ENCODE measurements at regions not wholly inside any gene's neighbourhood (a gene's known extent, or its start where the extent isn't known, plus 50 kb on each side); places are given as distances from the start of the nearest gene placed in this dataset.

DNA sequence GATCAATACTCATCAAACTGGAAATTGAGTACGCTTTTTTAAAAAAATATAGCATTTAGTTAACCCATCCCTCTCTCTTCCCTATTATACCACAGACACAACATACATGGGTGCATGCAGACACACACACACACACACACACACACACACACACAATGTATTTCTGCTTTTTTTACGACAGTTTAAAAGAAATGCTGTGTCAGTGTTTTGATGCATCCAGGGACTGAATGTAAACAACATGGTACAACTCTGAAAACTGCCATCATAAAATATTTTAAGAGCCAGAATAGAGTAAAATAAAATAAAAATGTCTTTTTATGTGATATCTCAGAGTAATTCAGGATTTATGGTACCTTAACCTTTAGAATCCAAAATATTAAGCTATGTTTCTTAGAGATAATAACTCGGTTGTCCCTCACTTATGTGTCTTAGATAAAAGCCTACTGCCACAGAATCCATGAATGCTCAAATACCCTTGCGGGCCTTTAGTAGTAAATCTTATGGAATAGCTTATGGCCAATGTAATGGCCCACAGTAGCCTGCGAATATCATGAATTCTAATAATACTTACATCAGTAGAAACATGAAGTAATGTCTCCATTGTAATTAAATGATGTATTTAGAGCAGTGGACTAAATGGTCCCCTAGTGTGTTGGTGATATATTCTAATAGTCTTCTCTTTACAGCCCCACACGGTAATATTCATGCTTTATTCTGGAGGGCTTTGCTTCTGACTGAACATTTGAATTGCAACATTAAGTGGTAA is 251.6 kb upstream of the FIGN start:
- no peak for TF ChIP-seq POLR2A (IDR thresholded peaks at IDR 0.05)
- TF ChIP-seq, protein P1, sequence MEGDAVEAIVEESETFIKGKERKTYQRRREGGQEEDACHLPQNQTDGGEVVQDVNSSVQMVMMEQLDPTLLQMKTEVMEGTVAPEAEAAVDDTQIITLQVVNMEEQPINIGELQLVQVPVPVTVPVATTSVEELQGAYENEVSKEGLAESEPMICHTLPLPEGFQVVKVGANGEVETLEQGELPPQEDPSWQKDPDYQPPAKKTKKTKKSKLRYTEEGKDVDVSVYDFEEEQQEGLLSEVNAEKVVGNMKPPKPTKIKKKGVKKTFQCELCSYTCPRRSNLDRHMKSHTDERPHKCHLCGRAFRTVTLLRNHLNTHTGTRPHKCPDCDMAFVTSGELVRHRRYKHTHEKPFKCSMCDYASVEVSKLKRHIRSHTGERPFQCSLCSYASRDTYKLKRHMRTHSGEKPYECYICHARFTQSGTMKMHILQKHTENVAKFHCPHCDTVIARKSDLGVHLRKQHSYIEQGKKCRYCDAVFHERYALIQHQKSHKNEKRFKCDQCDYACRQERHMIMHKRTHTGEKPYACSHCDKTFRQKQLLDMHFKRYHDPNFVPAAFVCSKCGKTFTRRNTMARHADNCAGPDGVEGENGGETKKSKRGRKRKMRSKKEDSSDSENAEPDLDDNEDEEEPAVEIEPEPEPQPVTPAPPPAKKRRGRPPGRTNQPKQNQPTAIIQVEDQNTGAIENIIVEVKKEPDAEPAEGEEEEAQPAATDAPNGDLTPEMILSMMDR (IDR thresholded peaks at IDR 0.05): no peak
